ENCODE measurements at regions not wholly inside any gene's neighbourhood (a gene's known extent, or its start where the extent isn't known, plus 50 kb on each side); places are given as distances from the start of the nearest gene placed in this dataset.

DNA sequence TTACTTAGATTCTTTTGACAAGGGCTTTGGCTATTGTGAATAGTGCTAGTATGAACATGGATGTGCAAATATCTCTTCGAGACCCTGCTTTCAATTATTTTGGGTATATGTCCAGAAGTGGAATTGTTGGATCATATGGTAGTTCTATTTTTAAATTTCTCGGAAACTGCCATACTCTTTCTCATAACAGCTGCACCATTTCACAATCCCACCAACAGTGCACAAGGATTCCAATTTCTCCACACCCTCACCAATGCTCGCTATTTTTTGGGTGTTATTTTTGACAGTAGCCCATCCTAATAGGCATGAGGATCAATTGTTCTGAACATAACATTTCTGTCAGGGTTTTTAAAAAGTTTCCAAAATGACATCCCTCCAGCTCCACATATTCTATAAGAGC lies 69.2 kb upstream of the ESR1 start:
- no peaks in the 10 kb centered on the region for H3K27me3 ChIP-seq
- H3K27ac ChIP-seq = no peak overlapping the region
- no peaks in the 10 kb centered on the region for H3K4me1 ChIP-seq
- TF ChIP-seq CTCF (IDR thresholded peaks at IDR 0.05) = no peak
- TF ChIP-seq POLR2A (IDR thresholded peaks at IDR 0.05) = no peak
- H3K4me3 ChIP-seq = no peak overlapping the region
- intact Hi-C loops (cut with DNase I) = no loop called here
- WGBS, 2 donors = 31 to 53% methylated on average over 3 of the region's 3 CpGs
- H3K9me3 ChIP-seq = no peaks in the 10 kb centered on the region
- no peaks in the 10 kb centered on the region for H3K36me3 ChIP-seq
- DNase-seq = no peak

DNA sequence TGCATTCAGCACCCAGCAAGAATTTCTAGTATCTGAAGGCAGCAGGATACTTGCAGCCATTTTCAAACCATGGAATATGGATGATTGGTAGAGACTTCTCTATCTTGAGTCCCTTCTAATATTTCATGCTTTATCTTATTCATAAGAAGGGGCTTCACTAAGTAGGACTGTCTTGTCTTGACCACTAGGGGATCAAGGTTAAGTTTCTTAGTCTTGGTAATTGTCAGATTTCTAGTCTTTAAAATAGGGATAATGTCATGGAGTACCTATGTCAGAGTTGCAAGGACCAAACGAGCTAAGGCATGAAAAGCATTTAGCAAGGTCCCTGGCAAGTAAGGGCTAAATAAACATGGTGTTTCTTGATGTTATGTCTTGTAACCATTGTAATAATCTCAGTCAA lies 68.5 kb upstream of the ESR1 start:
- no peaks in the 10 kb centered on the region for H3K9me3 ChIP-seq
- H3K4me3 ChIP-seq = no peak overlapping the region
- no peaks in the 10 kb centered on the region for H3K4me1 ChIP-seq
- DNase-seq = no peak
- no peak overlapping the region for H3K27ac ChIP-seq
- WGBS, 2 donors = 18 to 50% methylated on average over 1 of the region's 1 CpG
- no peaks in the 10 kb centered on the region for H3K36me3 ChIP-seq
- intact Hi-C loops (cut with DNase I) = no loop called here
- no peak for TF ChIP-seq POLR2A (IDR thresholded peaks at IDR 0.05)
- no peak for TF ChIP-seq CTCF (IDR thresholded peaks at IDR 0.05)
- H3K27me3 ChIP-seq = no peaks in the 10 kb centered on the region

- no peaks in the 10 kb centered on the region for H3K36me3 ChIP-seq
- H3K27me3 ChIP-seq = no peaks in the 10 kb centered on the region
- WGBS, 2 donors = 86 to 87% methylated on average over 4 of the region's 4 CpGs
- no peaks in the 10 kb centered on the region for H3K4me1 ChIP-seq
- H3K9me3 ChIP-seq = no peaks in the 10 kb centered on the region
- no peak for TF ChIP-seq POLR2A (IDR thresholded peaks at IDR 0.05)
- no peak for TF ChIP-seq CTCF (IDR thresholded peaks at IDR 0.05)
- no peak overlapping the region for H3K4me3 ChIP-seq
- intact Hi-C loops (cut with DNase I) = no loop called here
- no peak for DNase-seq
- no peak overlapping the region for H3K27ac ChIP-seq
Measured at GRCh38 chr6:151740820-151741219, 66.7 kb upstream of the ESR1 start.

GRCh38 chr6:151747896-151748295 lies 59.6 kb upstream of the ESR1 start:
- Histone ChIP-seq H3K4me3 (no peak overlapping the region), H3K4me1 (no peaks in the 10 kb centered on the region), H3K36me3 (no peaks in the 10 kb centered on the region), H3K9me3 (no peaks in the 10 kb centered on the region), H3K27me3 (no peaks in the 10 kb centered on the region), H3K27ac (no peak overlapping the region)
- TF ChIP-seq CTCF (IDR thresholded peaks at IDR 0.05) (no peak), POLR2A (IDR thresholded peaks at IDR 0.05) (no peak)
- no peak for DNase-seq
- intact Hi-C loops (cut with DNase I) = no loop called here
- 27 to 47% methylated on average over 2 of the region's 2 CpGs for WGBS, 2 donors

DNA sequence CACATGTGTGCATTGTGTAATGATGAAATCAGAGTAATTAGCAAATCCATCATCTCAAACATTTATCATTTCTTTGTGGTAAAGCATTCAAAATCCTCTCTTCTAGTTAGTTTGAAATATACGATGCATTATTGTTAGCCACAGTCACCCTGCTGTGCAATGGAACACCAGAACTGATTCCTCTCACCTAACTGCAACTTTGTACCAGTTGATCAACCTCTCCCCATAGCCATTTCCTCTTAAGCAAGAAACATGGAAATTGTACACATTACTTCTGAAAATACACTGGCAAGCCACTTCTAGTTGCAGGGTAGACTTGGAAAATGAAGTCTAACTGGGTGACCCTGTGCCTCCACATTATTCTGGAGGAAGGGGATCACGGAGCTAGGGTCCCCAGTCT lies 58.1 kb upstream of the ESR1 start:
- Histone ChIP-seq H3K27ac (no peak overlapping the region), H3K4me1 (peaks cover 0 to 7% (median 0%) of the 10 kb centered on the region in 3 donors), H3K9me3 (no peaks in the 10 kb centered on the region), H3K27me3 (no peaks in the 10 kb centered on the region), H3K36me3 (no peaks in the 10 kb centered on the region), H3K4me3 (no peak overlapping the region)
- DNase-seq = no peak
- WGBS, 2 donors = 76 to 79% methylated on average over 2 of the region's 2 CpGs
- no peak for TF ChIP-seq POLR2A (IDR thresholded peaks at IDR 0.05)
- no peak for TF ChIP-seq CTCF (IDR thresholded peaks at IDR 0.05)
- intact Hi-C loops (cut with DNase I) = no loop called here
